ENCODE measurements at regions not wholly inside any gene's neighbourhood (a gene's known extent, or its start where the extent isn't known, plus 50 kb on each side); places are given as distances from the start of the nearest gene placed in this dataset.

DNA sequence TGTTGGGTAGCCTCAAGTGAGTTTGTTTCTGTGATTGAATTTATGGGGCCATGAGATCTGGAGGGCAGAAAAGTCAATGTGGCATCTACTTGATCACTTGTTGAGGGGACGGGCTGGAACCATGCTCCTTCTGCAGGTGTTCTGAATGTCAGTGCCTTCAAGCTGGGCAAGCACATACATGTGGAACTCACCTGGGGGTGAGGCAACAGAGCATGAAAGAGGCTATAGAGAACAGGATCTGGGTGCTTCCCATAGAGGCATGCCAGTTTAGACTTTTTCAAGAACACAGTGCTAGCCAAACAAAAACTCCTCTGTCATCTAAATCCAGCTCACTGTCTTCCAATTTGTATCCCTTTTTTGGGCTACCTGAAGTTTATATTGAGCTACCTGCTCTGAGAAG lies 77.8 kb upstream of the SLC35B3 start:
- no peak for DNase-seq (ENCODE audit: low read depth)

DNA sequence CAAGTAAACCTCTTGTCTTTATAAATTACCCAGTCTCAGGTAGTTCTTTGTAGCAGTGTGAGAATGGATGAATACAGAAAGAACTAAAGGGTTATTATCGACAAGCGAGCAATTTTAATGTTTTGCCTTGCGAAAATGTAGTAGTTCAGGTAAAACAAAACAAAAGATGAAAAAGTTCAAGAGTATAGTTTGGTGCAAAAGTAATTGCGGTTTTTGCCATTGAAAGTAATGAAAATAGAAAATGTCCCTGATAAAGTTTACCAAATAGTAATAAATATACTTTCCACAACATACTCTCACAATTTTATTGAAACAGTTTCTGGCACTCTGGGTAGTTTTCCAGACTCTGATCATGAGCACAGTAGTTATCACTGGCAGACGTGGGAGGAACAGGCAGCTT lies 71.9 kb upstream of the SLC35B3 start:
- DNase-seq (ENCODE audit: low read depth): no peak

DNA sequence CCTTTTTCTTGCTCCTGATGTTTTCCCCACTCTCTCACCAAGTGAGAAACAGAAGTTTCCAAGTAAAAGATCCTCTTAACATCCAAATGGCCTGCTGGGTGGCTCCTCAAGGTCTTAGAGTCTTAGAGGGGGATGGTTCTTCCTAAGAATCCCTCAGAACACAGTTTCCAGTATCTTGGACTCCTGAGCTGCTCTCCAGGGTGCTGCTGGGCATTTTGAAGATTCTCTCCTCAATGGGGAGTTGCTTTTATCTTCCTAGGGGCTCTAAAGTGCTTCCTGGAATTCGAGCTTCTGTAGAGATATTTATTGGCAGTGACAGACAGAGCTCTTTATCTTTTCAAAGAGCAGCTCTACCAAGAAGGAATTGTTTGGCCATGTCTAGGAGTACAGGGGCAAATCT lies 70.8 kb upstream of the SLC35B3 start:
- no peak for DNase-seq (ENCODE audit: low read depth)

DNA sequence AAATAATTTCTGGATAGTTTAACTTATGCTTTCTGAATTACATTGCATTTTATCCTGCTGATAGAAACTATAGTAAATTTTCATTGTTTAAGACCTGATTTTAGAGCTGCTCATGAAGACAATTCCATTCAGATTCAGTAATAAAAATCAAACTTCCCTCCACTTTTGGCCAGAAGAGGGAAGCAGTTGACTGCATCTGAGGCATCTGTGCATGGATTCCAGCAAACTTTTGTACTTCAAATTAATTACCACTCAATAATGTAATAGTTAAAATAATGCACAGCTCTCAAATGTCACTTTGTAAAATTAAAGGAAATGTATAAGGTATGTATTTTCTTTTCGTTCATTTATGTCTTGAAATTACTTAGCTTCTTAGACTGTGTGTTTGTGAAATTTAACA lies 64.2 kb upstream of the SLC35B3 start:
- no peak for DNase-seq (ENCODE audit: low read depth)

DNA sequence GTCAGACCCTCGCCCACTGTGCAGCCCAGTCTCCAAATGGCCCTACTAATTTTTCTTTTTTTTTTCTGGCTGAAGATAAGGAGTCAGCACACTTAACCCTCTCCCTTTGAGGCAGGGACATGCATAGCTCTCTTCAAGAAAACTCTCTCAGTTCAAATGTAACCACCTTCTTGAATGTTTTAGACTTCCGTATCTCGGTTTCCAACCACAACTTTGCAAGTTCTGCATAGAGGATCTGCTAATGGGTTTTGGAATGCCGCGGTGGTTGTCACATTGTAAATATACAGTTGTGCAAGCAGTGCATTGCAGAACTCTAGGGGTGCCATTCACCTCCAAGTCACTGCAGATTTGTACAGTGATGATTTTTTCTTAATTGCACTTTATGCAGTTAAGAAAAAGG lies 59.4 kb upstream of the SLC35B3 start:
- DNase-seq (ENCODE audit: low read depth): no peak

DNA sequence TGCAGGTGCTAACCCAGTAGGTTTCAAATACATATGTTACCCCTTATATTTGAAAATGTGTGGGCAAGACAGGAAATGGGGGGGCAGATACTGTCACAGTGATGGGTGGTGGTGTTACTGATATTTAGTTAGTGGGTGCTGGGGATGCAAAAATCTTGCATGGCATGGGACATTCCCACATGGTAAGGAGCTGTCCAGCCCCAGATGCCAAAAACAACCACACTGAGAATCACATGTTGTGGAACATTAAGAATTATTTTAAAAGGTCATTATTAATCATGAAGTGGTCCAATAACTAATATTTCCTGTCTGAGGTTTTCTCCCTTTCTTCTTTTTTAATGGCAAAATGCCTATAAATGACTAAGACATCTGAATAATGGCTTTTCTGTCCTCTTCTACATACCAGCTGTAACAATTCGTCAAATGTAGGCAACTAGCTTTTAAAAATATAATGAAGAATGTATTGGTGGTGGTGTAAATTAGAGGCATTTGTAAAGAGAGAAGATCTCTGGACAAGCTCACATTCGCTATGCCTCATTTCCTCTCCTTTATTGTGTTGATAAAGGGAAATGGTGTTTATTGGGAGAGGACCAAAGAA lies 57.3 kb upstream of the SLC35B3 start:
- DNase-seq (ENCODE audit: low read depth): no peak
